ENCODE measurements at regions not wholly inside any gene's neighbourhood (a gene's known extent, or its start where the extent isn't known, plus 50 kb on each side); places are given as distances from the start of the nearest gene placed in this dataset.

GRCh38 chr7:52682993-52683392 is 352.4 kb upstream of the POM121L12 start:
- TF ChIP-seq CTCF (IDR thresholded peaks at IDR 0.05) (no peak), POLR2A (IDR thresholded peaks at IDR 0.05) (no peak)

Data from breast epithelium (tissue), 3 donors.